ENCODE measurements at regions not wholly inside any gene's neighbourhood (a gene's known extent, or its start where the extent isn't known, plus 50 kb on each side); places are given as distances from the start of the nearest gene placed in this dataset.
"Not testable (repeated sequence)": the region's sequence is repeated elsewhere in the genome, so short reads cannot be mapped to it uniquely, and the experiment has no call there.

GRCh38 chr3:5054098-5054497 is 68.0 kb upstream of the ARL8B start (continued):
- peak in 1 of 2 experiments; percentile 21; a peak in 3 of 4 replicates for TF ChIP-seq RAD21 (CRISPR knock-in tag; conservative IDR thresholded peaks at IDR 0.05 in 1 of 2, IDR thresholded peaks at IDR 0.05 in 1 of 2)

- H3K4me3 ChIP-seq; in situ Hi-C loops (cut with MboI); H3K36me3 ChIP-seq (ENCODE audit: control insufficient read depth, insufficient read depth, low read length); H3K4me2 ChIP-seq (ENCODE audit: insufficient read depth, low read length); FAIRE-seq; H3K9me1 ChIP-seq (ENCODE audit: control insufficient read depth, insufficient read depth, low read length); intact Hi-C loops (cut with micrococcal nuclease); ATAC-seq; H3K27ac ChIP-seq (ENCODE audit: extremely low read depth, low read depth, low read length); BruUV-seq (replicated peaks); H3K79me2 ChIP-seq (ENCODE audit: control insufficient read depth, insufficient read depth, low read length); DNase-seq (ENCODE audit: extremely low read depth in 1 of 4, low spot score in 3 of 4); H4K20me1 ChIP-seq (replicated peaks; ENCODE audit: control insufficient read depth, insufficient read depth, low read length); H3K9ac ChIP-seq (ENCODE audit: insufficient read depth in 1 of 2, low read depth in 2 of 2, low read length in 2 of 2); H3K27me3 ChIP-seq (ENCODE audit: control insufficient read depth in 2 of 2, insufficient read depth in 2 of 2, low read length in 2 of 2); H3K9me3 ChIP-seq (replicated peaks; ENCODE audit: control insufficient read depth, insufficient read depth, low read depth, low read length): not testable (repeated sequence)
- WGBS (ENCODE audit: insufficient coverage, low coverage, missing lambda C conversion rate), result 53% methylated on average over 6 of the region's 6 CpGs
- peak overlapping the region; percentile 79 for H2AFZ ChIP-seq (ENCODE audit: low read depth, low read length)
- ChIA-PET POLR2A (interaction anchor here (1.0 to 6.0 kb wide), 3 partner anchors 14 to 68 kb away, joined by 3 to 37 read pairs (median 4); no protein-coding TSS in a partner anchor), CTCF (ENCODE audit: low intra/inter-chr PET ratio) (interaction anchor here (1.2 kb wide), 2 partner anchors 70 to 333 kb away, joined by 3 to 5 read pairs; no protein-coding TSS in a partner anchor)
- TF ChIP-seq HDAC2 (IDR thresholded peaks at IDR 0.05) (peak; percentile 67), RBM25 (IDR thresholded peaks at IDR 0.05; ENCODE audit: low read depth, low read length, severe bottlenecking) (peak; percentile 82), ADNP (tag; IDR thresholded peaks at IDR 0.05) (0 out of 2 replicates have a peak, but pooled peaks have one; percentile 49), BCOR (IDR thresholded peaks at IDR 0.05) (peak; percentile 95), SMARCA5 (IDR thresholded peaks at IDR 0.05) (peak; percentile 88), KDM1A (IDR thresholded peaks at IDR 0.05) (peak; percentile 75 to 82; a peak in 3 of 4 replicates), ESRRA (IDR thresholded peaks at IDR 0.05; ENCODE audit: borderline replicate concordance, low read depth) (peak; percentile 71), PHF20 (IDR thresholded peaks at IDR 0.05; ENCODE audit: partially characterized antibody) (peak; percentile 53), CEBPB (tag; IDR thresholded peaks at IDR 0.05) (0 out of 2 replicates have a peak, but pooled peaks have one; percentile 11), CBX3 (IDR thresholded peaks at IDR 0.05; ENCODE audit: borderline replicate concordance in 1 of 2, low read length in 2 of 2) (0 out of 3 replicates have a peak, but pooled peaks of 1 of the 2 experiments have one; percentile 15)
- H3K4me1 ChIP-seq (replicated peaks in 1 of 2; ENCODE audit: control insufficient read depth in 2 of 2, insufficient read depth in 2 of 2, low read length in 2 of 2), result peaks cover 5 to 24% of the 10 kb centered on the region in 2 experiments; a peak in 4 of 5 replicates
Measured at GRCh38 chr3:5054579-5054978, 67.5 kb upstream of the ARL8B start.

All from K562 (cell line).